ENCODE measurements at regions not wholly inside any gene's neighbourhood (a gene's known extent, or its start where the extent isn't known, plus 50 kb on each side); places are given as distances from the start of the nearest gene placed in this dataset.

DNA sequence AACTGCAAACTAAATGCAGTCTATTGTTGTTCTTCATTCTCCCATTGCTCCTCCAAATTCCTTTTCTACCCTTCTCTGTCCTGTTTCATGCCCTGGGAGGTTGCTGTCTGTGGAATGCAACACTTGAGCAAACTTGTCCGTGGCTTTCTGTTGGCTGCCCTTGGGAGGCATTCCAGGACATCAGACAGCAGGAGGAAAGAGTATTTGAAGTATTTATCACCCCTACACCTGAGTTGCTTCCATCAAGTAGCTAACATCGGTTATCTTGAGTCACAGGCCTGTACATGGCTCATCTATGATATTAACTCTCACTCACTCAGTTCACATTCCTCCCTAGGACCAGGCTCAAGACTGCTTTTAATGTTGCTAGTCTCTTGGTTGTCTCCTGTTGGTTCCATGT is 803.4 kb upstream of the CDH6 start:
- no peak overlapping the region for H2AFZ ChIP-seq (ENCODE audit: low read depth, low read length)
- H3K4me1 ChIP-seq (ENCODE audit: control insufficient read depth, extremely low read depth, insufficient read depth, low read length), result no peaks in the 10 kb centered on the region
- ChIA-PET POLR2A (no interaction called here), CTCF (no interaction called here)
- no peaks in the 10 kb centered on the region for H3K79me2 ChIP-seq (ENCODE audit: control insufficient read depth, insufficient read depth, low read length)
- H3K36me3 ChIP-seq (ENCODE audit: control insufficient read depth in 2 of 2, extremely low read depth in 1 of 2, insufficient read depth in 2 of 2, low read length in 2 of 2), result no peaks in the 10 kb centered on the region
- no TSS peak for BruUV-seq (replicated peaks)
- no peaks in the 10 kb centered on the region for H4K20me1 ChIP-seq (replicated peaks; ENCODE audit: control insufficient read depth, extremely low read depth, insufficient read depth, low read length)
- no peak overlapping the region for H3K27ac ChIP-seq (ENCODE audit: insufficient read depth, low read depth, low read length)
- H3K9me3 ChIP-seq (replicated peaks; ENCODE audit: control insufficient read depth, insufficient read depth, low read length), result no peaks in the 10 kb centered on the region
- DNase-seq (ENCODE audit: low read depth, low spot score), result no peak
- intact Hi-C loops (cut with micrococcal nuclease) (no loop called here), dilution Hi-C loops (cut with MboI; ENCODE audit: extremely low pct_ligation_motif_present, low sequenced_read_pairs) (no loop called here)
- FAIRE-seq, result no peak
- H3K4me3 ChIP-seq (replicated peaks in 1 of 3; ENCODE audit: insufficient read depth in 1 of 3, low read depth in 1 of 3, low read length in 3 of 3), result no peak overlapping the region
- H3K9me1 ChIP-seq (replicated peaks; ENCODE audit: control insufficient read depth, extremely low read depth, insufficient read depth, low read length), result no peaks in the 10 kb centered on the region
- no peaks in the 10 kb centered on the region for H3K27me3 ChIP-seq (ENCODE audit: control insufficient read depth in 2 of 2, insufficient read depth in 2 of 2, low read length in 2 of 2)
- no peak overlapping the region for H3K9ac ChIP-seq (replicated peaks; ENCODE audit: extremely low read depth, insufficient read depth, low read length)
- TF ChIP-seq, protein P1, sequence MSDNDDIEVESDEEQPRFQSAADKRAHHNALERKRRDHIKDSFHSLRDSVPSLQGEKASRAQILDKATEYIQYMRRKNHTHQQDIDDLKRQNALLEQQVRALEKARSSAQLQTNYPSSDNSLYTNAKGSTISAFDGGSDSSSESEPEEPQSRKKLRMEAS (IDR thresholded peaks at IDR 0.05; ENCODE audit: insufficient read depth, insufficient read length), result no peak
- TF ChIP-seq GATA2 (IDR thresholded peaks at IDR 0.05; ENCODE audit: insufficient read depth, insufficient read length, low read depth, low read length) (no peak), JUN (IDR thresholded peaks at IDR 0.05; ENCODE audit: borderline replicate concordance, insufficient read depth, insufficient read length, low read depth) (no peak), EZH2 (IDR thresholded peaks at IDR 0.05; ENCODE audit: borderline replicate concordance, low read depth, low read length, severe bottlenecking) (no peak), MYC (IDR thresholded peaks at IDR 0.05; ENCODE audit: low read depth, low read length) (no peak), POLR2A (IDR thresholded peaks at IDR 0.05; ENCODE audit: low read depth, low read length) (no peak), POLR2AphosphoS5 (IDR thresholded peaks at IDR 0.05; ENCODE audit: insufficient read depth, low read depth, low read length) (no peak)
- TF ChIP-seq, protein P2, sequence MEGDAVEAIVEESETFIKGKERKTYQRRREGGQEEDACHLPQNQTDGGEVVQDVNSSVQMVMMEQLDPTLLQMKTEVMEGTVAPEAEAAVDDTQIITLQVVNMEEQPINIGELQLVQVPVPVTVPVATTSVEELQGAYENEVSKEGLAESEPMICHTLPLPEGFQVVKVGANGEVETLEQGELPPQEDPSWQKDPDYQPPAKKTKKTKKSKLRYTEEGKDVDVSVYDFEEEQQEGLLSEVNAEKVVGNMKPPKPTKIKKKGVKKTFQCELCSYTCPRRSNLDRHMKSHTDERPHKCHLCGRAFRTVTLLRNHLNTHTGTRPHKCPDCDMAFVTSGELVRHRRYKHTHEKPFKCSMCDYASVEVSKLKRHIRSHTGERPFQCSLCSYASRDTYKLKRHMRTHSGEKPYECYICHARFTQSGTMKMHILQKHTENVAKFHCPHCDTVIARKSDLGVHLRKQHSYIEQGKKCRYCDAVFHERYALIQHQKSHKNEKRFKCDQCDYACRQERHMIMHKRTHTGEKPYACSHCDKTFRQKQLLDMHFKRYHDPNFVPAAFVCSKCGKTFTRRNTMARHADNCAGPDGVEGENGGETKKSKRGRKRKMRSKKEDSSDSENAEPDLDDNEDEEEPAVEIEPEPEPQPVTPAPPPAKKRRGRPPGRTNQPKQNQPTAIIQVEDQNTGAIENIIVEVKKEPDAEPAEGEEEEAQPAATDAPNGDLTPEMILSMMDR (IDR thresholded peaks at IDR 0.05; ENCODE audit: extremely low read depth in 1 of 2, insufficient read depth in 1 of 2, low read depth in 1 of 2, low read length in 2 of 2), result no peak
- H3K4me2 ChIP-seq (ENCODE audit: insufficient read depth, low read length), result no peak overlapping the region

Data from endothelial cell of umbilical vein (primary cell).